NCI-H226 (cell line): ENCODE measurements at regions not wholly inside any gene's neighbourhood (a gene's known extent, or its start where the extent isn't known, plus 50 kb on each side); places are given as distances from the start of the nearest gene placed in this dataset.

Experiments
- DNase-seq: peaks from one replicate; pipeline ENCODE4 v3.0.0-alpha.2; 2015

DNA sequence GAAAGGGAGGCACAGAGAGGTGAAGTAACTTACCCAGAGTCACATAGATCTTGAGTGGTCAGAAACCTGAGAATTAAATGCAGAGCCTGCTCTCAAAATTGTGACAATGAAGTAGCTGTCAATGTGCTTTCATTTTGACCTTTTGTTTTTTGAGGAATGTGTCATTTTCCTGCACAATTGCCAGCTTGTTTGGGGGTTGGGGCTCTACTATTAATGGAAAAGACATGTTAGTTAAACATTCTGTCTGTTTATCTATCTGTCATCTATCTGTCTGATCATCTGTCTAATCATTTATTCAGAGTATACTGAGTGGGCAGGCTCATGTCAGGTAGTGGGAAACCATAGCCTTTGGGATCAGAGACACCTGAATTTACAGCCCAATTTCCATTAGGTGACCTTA lies 428.4 kb downstream of the TSN start:
- DNase-seq, result no peak

- DNase-seq, result no peak
Observed at GRCh38 chr2:122186761-122187222, 431.3 kb downstream of the TSN start.

DNA sequence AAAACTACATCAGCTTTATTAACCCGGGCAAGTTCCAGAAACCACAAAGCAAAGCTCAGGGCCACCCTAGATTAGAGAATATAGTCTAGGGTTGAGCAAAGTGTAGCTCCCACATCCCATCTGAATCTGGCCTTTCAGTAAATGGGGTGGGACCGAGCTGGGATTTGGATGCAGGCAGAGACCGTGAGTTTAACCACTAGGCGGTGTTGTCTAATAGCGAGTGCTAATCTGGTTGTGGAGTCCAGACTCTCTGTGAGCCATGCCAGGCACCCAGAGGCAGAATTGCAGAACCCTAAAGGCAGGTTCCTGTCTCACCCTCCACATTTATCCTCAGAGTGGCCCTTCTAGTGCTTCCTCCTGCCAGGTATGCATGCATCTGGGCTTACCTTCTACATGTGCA lies 435.9 kb downstream of the TSN start:
- peak; percentile 30 for DNase-seq

DNA sequence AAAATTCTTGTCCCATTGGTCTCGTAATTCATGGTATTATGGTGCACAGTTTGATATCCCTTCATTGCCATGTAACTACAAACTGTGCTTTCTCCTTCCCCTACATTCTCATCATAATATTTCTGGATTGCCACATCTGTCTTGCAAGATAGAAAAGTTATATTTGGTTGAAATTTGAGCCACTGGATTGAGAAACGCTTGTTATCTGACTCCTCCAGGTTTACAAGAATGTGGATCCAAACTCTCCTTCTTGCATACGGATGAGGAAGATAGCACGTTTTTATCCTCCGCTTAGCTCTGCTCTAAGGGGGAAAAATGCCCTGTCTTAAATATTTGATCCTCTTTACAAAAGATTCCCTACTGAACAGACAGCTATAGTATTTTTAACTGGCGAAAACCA lies 438.2 kb downstream of the TSN start:
- peak; percentile 52 for DNase-seq

DNA sequence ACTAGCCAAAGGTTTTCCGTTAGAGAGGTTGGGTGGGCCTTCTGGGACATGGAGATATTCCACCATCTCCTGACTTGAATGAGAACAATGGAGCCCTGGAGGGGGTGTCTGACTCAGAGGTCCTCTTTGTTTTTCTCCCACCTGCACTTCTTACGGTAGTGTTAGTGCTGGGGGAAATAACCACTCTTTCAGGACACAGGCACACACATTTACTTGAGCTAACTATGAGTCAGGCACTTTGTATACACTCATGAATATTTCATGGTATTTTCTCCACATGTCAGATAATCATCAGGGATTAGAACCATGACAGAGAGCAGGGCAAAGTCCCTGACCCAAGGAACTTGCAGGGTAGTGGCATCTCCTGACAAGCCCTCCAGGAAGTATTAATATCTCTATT lies 439.1 kb downstream of the TSN start:
- DNase-seq, result no peak

DNA sequence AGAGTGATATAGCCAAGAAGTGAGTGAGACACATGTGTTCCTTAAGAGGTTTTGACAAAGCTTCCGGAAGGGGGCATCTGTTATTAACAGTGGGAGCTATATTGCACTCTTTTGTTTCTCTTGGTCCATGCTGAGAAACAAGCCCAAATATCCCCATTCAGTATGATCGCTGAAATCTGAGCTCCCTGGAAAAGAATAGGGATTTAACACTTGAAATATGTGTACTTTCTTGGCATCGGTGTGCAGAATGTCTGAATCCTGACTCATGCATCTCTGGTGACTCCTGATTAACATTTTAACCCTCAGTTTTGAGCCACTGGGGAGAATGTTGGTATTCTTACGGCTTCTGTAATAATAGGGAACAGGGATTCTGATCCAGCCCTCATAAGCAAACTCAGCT lies 448.1 kb downstream of the TSN start:
- peak; percentile 81 for DNase-seq

- peak; percentile 75 for DNase-seq
Observed at GRCh38 chr2:122205641-122206040, 450.2 kb downstream of the TSN start.

GRCh38 chr2:122206101-122206500 lies 450.6 kb downstream of the TSN start:
- no peak for DNase-seq

DNA sequence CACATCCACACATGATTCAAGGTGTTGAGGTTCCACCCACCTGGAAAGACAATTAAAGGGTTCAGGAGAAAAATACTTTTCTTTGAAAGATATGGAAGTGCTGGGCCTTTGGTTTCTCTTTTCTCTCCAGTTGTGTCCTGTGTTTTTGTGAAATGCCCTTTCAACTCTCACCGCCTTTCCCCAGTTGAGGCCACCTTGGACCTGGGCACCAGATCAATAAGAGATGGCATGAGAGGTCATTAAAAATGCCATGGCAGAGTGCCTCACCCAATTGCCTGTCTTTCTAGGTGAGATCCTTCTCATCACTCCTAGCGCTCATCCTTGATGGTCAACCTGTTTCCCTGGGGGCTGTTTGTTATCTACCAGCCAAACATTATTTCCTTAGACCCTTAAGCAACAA lies 453.9 kb downstream of the TSN start:
- no peak for DNase-seq

DNA sequence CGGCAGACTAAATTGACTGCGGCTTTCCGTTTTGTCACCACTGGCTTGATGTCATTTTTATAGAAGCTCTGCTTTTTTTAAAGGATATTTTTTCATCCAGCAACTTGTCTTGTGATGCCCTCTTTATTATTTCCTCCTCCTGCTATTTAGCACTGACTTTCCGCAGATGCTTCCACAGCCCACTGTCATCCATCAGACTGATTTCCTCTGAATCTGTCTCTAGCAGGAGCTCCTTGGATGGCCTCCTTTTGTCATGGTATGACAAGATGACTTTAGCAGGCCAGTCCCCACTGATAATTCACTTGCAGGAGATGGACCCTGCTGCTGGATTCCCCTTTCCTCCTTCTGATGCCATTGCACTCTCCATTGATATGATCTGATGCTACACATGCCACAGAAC lies 454.6 kb downstream of the TSN start:
- no peak for DNase-seq

DNA sequence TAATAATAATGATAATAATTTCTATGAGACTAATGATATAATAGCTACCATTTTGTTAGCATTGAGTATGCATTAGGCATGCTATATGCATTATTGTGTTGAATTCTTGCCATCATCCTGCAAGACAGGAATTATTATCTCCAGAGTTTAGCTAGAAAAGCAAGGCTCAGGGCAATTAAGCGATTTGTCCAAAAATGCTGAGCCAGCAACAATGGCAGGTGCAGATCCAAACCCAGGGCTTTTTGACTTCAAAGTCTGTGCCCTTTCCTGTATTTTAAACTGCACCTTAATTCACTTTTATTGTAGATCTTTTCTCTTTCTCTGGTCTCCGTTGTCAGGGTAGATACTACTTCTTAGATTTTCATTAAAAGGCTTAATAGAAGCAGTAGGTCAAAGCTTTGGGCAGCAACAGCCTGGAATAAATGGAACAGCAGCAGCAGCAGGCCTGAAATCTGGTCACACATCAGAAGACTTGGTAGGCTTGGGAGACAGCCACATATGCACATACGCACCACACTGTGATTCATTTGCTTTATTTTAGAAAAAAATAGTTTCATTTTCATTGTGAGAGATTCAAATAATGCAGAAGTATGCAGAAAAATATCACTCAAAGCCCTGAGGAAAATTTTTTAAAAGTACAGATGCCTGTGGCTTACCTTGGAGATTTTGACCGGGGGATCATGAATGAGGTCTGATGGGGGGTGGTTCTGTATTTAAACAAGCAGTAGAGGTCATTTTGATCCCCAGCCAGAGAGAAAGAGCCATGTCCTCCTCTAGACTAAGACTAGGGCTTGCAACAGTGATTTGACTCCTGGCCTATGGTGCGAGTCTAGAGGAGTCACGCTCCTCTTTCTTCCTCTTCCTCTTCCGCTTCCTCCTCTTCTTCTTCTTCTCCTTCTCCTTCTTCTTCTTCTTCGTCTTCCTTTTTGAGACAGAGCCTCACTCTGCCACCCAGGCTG lies 455.7 kb downstream of the TSN start:
- no peak for DNase-seq

DNA sequence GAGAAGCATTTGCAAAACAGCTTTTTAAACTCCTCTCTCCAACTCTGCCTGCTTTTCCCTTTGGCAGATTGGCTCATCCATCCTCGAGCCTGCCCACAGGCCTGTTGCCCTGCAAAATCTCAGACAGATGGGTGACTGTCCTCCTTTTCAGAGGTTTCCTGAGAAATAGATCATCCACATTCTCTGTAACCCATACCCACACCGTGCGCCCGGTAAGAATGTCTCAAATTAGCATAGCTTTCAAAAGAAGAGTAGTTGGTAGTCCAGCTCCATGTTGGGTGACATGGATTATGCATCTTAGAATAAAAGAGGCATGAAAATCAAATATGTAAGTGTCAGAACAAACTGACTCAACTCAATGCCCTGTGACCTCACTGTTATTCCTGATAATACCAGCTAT lies 457.9 kb downstream of the TSN start:
- DNase-seq, result no peak

DNA sequence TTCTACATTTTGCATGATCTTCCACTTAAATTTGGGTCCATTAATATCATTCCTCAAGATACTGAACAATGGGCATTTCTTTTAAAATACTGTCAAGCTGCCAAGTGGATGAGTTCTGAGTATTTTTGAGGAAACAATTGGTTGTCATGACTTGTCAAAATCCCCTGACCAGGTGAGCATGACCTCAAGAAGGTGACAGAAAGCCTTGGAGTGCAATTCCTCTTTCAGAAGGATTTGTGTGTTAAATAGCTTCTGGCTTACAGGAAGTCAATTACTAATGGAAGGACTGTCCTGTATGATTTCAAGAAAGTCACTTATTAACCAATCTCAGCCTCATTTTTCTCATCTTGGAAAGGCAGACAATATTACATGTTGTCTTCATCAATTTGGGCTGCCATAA lies 460.6 kb downstream of the TSN start:
- DNase-seq, result no peak

DNA sequence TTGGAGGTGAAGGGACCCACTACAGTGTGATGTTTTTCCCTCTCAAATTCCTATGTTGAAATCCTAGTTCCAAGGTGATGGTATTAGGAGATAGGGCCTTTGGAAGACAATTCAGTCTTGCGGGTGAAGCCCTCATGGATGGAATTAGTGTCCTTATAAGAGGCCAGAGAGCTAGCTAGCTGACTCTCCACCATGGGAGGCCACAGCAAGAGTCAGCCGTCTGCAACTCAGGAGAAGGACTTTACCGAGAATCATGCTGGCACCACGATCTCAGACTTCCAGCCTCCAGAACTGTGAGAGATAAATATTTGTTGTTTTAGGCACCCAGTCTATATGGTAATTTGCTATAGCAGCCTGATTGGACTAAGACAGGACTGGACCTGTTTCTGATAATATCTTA lies 461.4 kb downstream of the TSN start:
- DNase-seq, result no peak

- DNase-seq, result no peak
Observed at GRCh38 chr2:122218596-122218995, 463.1 kb downstream of the TSN start.

DNA sequence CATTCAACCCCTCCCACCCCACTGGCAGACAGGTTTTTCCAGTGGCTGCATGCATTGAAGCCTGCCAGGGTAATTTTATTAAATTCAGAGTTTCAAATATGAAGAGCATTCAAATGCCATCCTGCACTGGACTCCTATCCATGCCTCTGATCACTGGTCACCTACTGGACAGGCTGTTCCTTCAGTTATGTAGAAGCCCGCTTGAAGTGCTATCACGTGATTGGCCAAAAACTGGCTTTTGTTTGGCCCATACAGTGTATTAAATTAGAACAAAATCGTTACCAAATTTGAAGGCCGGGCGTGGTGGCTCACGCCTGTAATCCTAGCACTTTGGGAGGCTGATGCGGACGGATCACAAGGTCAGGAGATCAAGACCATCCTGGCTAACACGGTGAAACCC lies 464.1 kb downstream of the TSN start:
- DNase-seq, result no peak

DNA sequence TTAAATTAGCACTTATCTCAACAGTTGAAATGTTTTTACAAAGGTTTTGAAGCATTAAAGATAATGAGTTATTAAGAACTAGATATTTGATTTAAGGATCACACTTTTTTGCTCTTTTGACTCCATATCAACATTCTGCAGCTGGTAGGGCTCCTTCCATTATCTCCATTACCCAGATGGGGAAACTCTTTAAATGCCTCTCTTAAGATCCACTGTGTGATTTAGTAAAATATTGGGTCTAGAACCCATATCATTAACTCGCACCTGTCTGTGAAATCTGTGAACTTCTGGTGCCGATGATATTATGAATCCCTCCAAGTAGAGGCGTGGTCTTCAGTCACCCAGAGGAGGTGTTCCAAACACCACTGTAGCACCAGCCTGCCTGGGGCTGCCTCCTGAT lies 466.2 kb downstream of the TSN start:
- no peak for DNase-seq

- no peak for DNase-seq
Observed at GRCh38 chr2:122231296-122231695, 475.8 kb downstream of the TSN start.

DNA sequence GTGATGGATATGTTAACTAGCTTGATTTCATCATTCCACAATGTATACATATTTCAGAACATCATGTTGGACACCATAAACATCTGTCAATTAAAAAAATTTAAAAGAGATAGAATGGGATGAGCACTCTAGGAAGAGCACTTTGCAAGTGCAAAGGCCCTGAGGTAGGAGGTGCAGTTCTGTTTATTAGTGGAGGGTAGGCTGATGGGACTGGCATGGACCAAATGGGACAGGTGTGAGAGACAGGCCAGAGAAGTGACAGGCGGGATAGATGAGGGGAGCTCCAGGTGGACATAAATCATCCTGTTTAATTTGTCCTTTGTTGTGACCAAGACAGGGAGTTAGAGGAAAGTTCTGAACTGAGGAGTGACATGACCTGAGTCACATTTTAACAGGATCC lies 477.9 kb downstream of the TSN start:
- DNase-seq, result no peak

DNA sequence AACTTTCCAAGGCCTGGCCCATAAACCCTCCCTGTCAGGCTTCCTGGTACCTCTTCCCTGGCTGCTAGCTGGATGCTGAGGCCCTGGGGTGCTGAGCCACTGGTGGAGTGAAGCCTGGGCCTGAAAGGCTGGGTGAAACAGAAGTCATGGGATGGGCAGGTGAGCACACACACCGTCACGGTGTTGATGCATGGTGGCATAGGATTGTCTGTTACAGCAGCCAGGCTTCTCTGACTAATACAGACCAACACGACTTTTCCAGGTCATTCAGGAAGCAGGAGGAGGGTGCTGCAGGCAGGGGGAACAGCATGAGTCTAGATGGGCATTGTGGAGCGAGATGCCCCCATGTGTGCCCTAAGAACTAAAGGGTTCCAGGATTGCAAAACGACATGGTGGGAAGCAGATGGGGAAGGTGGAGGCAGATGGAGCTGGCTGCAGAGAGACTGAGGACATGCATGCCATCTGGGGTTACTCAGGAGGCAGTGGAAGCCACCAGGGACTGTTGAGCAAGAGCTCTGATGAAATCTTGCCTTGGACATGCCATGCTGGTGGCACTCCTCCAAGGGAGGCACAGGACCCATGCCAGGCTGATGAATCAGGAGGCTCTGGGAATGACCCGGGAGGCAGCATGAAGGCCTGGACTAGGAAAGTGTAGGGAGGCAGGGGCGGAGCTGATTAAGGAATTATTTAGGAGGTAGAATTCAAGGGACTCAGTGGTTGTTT lies 480.9 kb downstream of the TSN start:
- DNase-seq, result peak; percentile 80

DNA sequence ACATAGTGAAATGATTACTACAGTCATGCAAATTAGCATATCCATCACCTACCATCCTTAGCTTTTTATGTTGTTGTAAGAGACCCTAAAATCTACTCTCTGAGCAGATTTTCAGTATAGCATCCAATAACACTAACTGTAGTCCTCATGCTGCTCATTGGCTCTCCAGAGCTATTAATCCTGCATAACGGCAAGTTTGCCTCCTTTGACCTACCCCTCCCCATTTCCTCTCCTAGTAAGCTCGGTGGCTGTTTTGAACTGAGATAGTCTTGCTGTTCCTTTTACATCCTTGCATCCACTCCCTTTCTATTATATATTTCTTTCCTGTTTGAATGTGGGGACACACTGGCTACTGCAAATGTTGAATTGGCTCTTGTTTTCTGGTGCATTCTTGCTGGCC lies 481.5 kb downstream of the TSN start:
- DNase-seq, result no peak

GRCh38 chr2:122237450-122237849 lies 482.0 kb downstream of the TSN start:
- DNase-seq, result no peak

DNA sequence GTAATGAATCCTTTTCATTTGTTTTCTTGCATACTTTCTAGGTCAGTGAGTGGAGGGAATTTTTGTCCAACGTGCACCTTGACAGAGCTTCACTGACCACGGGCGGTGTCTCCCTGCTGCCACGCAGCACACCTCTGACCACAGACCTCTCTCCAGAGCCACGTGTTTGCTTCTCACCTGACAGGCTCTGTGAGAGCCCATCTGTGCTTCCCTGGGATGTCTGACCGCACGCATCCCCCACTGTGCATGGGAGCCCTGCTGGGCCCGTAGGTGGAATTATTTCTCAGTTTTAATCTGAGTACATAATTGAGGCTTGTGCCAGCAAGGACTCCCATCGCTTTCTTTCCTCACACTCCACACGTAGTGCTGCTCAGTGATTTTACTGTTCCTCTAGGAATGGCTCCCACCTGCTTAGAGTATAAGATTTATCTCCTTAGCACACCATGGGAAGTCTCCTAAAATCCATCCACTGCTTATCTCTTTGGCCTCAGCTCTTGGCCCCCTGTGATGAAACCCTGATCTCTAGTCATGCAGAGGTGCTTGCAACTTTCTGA lies 482.6 kb downstream of the TSN start:
- no peak for DNase-seq

- DNase-seq, result no peak
Observed at GRCh38 chr2:122239440-122239839, 484.0 kb downstream of the TSN start.
